ENCODE measurements at regions not wholly inside any gene's neighbourhood (a gene's known extent, or its start where the extent isn't known, plus 50 kb on each side); places are given as distances from the start of the nearest gene placed in this dataset.

DNA sequence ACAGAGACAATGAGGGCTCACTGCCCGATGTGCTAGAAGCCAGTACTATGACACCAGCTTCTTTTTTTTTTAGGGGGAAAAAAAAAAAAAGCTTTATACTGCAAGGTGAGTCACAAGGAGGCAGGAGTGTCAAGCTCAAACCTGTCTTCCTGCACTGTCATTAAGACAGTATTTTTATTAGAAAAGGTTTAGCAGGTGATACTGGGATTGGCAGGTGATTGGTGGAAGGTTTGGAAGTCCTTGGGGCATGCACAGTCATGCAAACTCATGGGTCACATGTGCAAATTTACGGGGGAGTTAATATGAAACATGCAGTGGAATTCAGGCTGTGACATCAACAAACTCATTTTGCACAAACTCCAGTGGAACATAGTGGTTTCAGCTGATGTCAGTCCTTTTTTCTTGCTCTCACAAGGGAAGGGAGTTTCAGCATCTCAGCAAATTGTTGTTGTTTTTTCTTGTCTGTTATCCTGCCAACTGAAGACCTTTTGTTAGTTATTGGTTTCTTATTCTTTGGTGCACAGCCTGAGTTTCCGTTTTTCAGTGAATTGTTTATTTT is 530.6 kb downstream of the ANKRD7 start:
- H3K4me2 ChIP-seq (ENCODE audit: low read length): no peak overlapping the region
- H3K9ac ChIP-seq (ENCODE audit: low read depth, low read length): no peak overlapping the region
- H3K4me3 ChIP-seq (ENCODE audit: low read length): no peak overlapping the region
- H3K36me3 ChIP-seq (ENCODE audit: insufficient read depth, low read length): no peaks in the 10 kb centered on the region
- no peaks in the 10 kb centered on the region for H3K27me3 ChIP-seq (ENCODE audit: control insufficient read depth, insufficient read depth, low read length)
- no peaks in the 10 kb centered on the region for H3K9me3 ChIP-seq (replicated peaks; ENCODE audit: low read length)
- H3K4me1 ChIP-seq (ENCODE audit: control insufficient read depth, insufficient read depth, low read length): no peaks in the 10 kb centered on the region

DNA sequence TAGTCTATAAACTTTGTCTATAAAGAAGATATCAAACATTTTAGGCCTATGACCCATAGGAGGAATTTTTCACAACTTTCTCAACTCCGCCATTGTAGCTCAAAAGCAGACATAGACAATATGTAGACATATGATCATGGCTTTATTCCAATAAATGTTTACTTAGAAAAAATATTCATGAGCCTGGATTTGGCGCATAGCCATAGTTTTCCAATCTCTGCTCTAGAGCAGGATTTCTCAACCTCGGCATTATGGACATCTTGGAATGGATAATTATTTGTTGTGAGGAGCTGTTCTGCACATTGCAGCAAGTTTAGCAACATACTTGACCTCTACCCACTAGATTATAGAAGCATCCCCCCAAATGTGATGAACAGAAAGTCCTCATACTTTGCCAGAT is 532.6 kb downstream of the ANKRD7 start:
- Histone ChIP-seq H3K4me1 (ENCODE audit: control insufficient read depth, insufficient read depth, low read length) (no peaks in the 10 kb centered on the region), H3K9me3 (replicated peaks; ENCODE audit: low read length) (no peaks in the 10 kb centered on the region), H3K4me2 (ENCODE audit: low read length) (no peak overlapping the region), H3K36me3 (ENCODE audit: insufficient read depth, low read length) (no peaks in the 10 kb centered on the region), H3K9ac (ENCODE audit: low read depth, low read length) (no peak overlapping the region), H3K27me3 (ENCODE audit: control insufficient read depth, insufficient read depth, low read length) (no peaks in the 10 kb centered on the region), H3K4me3 (ENCODE audit: low read length) (no peak overlapping the region)

DNA sequence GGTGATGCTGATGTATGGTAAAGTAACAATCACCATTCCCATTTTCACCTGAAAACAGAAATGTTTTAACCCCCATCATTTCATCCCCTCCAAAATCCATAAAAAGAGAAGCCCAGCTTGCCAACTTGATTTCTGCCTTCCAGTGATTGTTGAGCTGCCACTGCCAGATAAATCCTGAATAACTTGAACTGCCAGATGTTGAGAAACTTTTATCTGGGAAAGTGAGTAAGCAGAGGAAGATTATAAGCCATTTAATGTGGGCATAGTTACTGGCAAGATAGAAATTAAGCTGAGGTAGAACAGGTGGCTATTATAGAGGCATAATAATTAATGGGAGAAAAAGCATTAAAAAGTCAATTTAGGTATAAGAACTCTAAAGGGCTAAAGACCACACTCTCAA is 534.1 kb downstream of the ANKRD7 start:
- Histone ChIP-seq H3K4me3 (ENCODE audit: low read length) (no peak overlapping the region), H3K9me3 (replicated peaks; ENCODE audit: low read length) (no peaks in the 10 kb centered on the region), H3K4me1 (ENCODE audit: control insufficient read depth, insufficient read depth, low read length) (no peaks in the 10 kb centered on the region), H3K36me3 (ENCODE audit: insufficient read depth, low read length) (no peaks in the 10 kb centered on the region), H3K27me3 (ENCODE audit: control insufficient read depth, insufficient read depth, low read length) (no peaks in the 10 kb centered on the region), H3K9ac (ENCODE audit: low read depth, low read length) (no peak overlapping the region), H3K4me2 (ENCODE audit: low read length) (no peak overlapping the region)

DNA sequence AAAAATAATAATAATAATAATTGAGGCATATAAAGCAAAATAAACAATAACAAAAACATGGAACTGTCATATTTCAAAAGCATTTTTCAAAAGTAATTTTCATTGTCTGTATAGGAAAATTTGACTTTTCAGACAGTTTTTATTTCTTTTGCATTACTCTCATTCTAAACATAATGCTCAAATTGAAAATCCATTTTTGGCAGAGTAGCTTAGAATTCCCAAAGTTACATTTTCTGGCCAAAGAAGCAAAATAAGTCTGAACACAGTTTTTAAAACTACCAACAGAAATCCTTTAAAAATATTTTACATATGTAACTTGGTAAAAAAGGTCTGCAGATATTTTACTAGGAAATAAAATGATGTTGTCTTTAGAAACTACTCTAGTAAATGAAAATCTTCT is 535.4 kb downstream of the ANKRD7 start:
- Histone ChIP-seq H3K4me1 (ENCODE audit: control insufficient read depth, insufficient read depth, low read length) (no peaks in the 10 kb centered on the region), H3K9me3 (replicated peaks; ENCODE audit: low read length) (no peaks in the 10 kb centered on the region), H3K9ac (ENCODE audit: low read depth, low read length) (no peak overlapping the region), H3K36me3 (ENCODE audit: insufficient read depth, low read length) (no peaks in the 10 kb centered on the region), H3K4me3 (ENCODE audit: low read length) (no peak overlapping the region), H3K27me3 (ENCODE audit: control insufficient read depth, insufficient read depth, low read length) (no peaks in the 10 kb centered on the region), H3K4me2 (ENCODE audit: low read length) (no peak overlapping the region)

DNA sequence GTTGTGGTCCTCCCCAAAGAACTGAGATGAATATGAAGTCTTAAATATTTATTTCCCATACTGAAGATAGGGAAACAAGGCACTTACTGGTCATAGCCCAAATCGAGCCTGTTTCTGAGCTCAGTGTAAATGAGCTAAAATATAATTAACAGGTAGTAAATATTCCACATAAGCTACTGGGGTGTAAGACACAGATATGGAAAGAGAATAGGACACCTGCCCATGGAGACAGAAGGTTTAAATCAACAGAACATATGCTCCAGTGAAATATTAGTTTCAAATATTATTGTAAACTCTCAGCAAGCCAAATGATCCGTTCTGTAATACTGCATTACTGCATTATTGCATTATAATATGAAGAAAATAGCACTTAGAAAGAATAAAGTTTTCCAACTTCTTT is 537.9 kb downstream of the ANKRD7 start:
- Histone ChIP-seq H3K9ac (ENCODE audit: low read depth, low read length) (no peak overlapping the region), H3K4me3 (ENCODE audit: low read length) (no peak overlapping the region), H3K9me3 (replicated peaks; ENCODE audit: low read length) (no peaks in the 10 kb centered on the region), H3K4me2 (ENCODE audit: low read length) (no peak overlapping the region), H3K27me3 (ENCODE audit: control insufficient read depth, insufficient read depth, low read length) (no peaks in the 10 kb centered on the region), H3K4me1 (ENCODE audit: control insufficient read depth, insufficient read depth, low read length) (no peaks in the 10 kb centered on the region), H3K36me3 (ENCODE audit: insufficient read depth, low read length) (no peaks in the 10 kb centered on the region)

DNA sequence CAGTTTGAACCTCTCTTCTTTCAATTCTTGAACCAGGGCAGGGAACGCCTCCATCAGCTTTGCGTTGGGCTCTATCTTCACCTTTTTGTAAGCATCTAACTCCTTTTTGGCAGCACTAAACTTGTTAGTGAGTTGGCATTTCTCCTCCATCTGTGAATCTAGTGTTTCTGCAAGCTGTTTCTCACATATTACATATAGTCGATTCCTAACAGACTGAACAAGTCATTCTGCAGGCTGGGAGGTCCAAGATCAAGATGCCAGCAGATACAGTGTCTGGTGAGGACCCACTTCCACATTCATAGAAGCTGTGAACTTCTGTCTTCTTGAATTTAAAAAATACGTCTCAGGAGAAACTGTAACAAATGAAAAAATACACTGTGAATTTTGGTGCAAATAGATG is 539.7 kb downstream of the ANKRD7 start:
- H3K4me3 ChIP-seq (ENCODE audit: low read length): no peak overlapping the region
- no peaks in the 10 kb centered on the region for H3K27me3 ChIP-seq (ENCODE audit: control insufficient read depth, insufficient read depth, low read length)

DNA sequence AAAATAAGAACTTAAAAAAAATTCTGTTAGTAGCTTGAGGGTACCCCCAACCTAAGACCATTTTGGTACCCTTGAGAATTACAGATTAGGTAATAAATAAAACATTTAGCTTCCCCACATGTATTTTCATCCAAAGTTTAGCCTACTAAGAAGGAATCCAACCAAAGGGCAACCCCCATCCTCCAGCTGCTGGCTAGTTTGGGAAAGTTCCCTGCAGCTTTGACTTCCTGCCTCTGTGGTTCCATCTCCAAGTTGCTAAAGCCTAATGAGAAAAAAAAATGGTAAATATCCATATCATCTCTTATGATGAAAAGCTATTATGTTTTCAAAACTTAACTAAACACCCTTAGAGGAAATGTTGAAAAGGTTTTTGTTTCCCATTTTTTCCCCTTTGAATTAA is 547.2 kb downstream of the ANKRD7 start:
- Histone ChIP-seq H3K4me1 (ENCODE audit: control insufficient read depth, insufficient read depth, low read length) (no peaks in the 10 kb centered on the region), H3K9me3 (replicated peaks; ENCODE audit: low read length) (no peaks in the 10 kb centered on the region), H3K36me3 (ENCODE audit: insufficient read depth, low read length) (no peaks in the 10 kb centered on the region), H3K4me3 (ENCODE audit: low read length) (no peak overlapping the region), H3K9ac (ENCODE audit: low read depth, low read length) (no peak overlapping the region), H3K4me2 (ENCODE audit: low read length) (no peak overlapping the region), H3K27me3 (ENCODE audit: control insufficient read depth, insufficient read depth, low read length) (no peaks in the 10 kb centered on the region)

More for the DNA sequence above, 539.7 kb downstream of the ANKRD7 start:
- H3K9me3 ChIP-seq (replicated peaks; ENCODE audit: low read length): no peaks in the 10 kb centered on the region
- no peaks in the 10 kb centered on the region for H3K36me3 ChIP-seq (ENCODE audit: insufficient read depth, low read length)
- no peaks in the 10 kb centered on the region for H3K4me1 ChIP-seq (ENCODE audit: control insufficient read depth, insufficient read depth, low read length)
- H3K4me2 ChIP-seq (ENCODE audit: low read length): no peak overlapping the region
- H3K9ac ChIP-seq (ENCODE audit: low read depth, low read length): no peak overlapping the region

DNA sequence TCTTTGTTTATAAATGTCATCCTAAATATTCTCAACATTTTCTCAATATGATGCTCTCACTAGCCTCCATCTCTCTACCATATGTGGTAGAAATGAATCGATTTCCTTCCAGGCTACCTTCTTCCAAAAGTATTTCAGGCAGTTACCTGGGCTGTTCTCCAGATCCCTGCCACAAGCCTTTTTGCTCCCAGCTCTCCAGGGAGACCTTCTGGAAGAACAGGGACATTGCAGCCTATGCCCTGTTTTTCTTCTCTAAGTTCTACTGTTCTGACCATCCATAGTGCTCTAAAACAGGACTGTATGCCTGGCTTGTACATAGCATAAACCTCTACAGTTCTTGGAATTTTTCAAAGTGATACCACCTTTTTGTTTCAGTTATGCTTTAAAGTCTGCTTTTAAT is 552.8 kb downstream of the ANKRD7 start:
- Histone ChIP-seq H3K9me3 (replicated peaks; ENCODE audit: low read length) (no peaks in the 10 kb centered on the region), H3K4me1 (ENCODE audit: control insufficient read depth, insufficient read depth, low read length) (no peaks in the 10 kb centered on the region), H3K4me3 (ENCODE audit: low read length) (no peak overlapping the region), H3K9ac (ENCODE audit: low read depth, low read length) (no peak overlapping the region), H3K27me3 (ENCODE audit: control insufficient read depth, insufficient read depth, low read length) (no peaks in the 10 kb centered on the region), H3K4me2 (ENCODE audit: low read length) (no peak overlapping the region), H3K36me3 (ENCODE audit: insufficient read depth, low read length) (no peaks in the 10 kb centered on the region)

DNA sequence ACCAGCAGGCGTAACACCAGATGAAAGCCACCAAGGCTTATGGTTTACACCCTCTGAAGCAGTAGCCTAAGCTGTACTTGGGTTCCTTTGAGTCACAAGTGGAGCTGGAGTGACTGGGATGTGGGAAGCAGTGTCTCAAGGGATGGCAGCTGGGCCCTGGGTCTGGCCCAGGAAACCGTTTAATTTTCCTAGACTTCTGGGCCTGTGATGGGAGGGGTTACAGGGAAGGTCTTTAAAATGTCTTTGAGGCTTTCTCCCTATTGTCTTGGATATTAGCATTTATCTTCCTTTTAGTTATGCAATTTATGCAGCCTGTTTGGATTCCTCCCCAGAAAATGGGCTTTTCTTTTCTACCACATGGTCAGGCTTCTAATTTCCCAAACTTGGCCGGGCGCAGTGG is 568.2 kb downstream of the ANKRD7 start:
- Histone ChIP-seq H3K9me3 (replicated peaks; ENCODE audit: low read length) (no peaks in the 10 kb centered on the region), H3K27me3 (ENCODE audit: control insufficient read depth, insufficient read depth, low read length) (no peaks in the 10 kb centered on the region), H3K4me2 (ENCODE audit: low read length) (no peak overlapping the region), H3K4me1 (ENCODE audit: control insufficient read depth, insufficient read depth, low read length) (no peaks in the 10 kb centered on the region), H3K9ac (ENCODE audit: low read depth, low read length) (no peak overlapping the region), H3K36me3 (ENCODE audit: insufficient read depth, low read length) (no peaks in the 10 kb centered on the region), H3K4me3 (ENCODE audit: low read length) (no peak overlapping the region)

DNA sequence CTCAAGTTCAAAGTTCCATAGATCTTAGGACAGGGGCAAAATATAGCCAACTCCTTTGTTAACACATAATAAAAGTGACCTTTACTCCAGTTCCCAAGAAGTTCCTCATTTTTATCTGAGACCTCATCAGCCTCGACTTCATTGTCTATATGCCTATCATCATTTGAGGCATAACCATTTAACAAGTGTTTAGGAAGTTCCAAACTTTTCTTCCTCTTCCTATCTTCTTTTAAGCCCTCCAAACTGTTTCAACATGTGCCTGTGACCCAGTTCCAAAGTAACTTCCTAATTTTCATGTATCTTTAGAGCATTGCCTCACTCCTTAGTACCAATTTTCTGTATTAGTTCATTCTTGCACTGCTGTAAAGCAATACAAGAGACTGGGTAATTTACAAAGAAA is 569.1 kb downstream of the ANKRD7 start:
- no peak overlapping the region for H3K9ac ChIP-seq (ENCODE audit: low read depth, low read length)
- H3K36me3 ChIP-seq (ENCODE audit: insufficient read depth, low read length): no peaks in the 10 kb centered on the region
- H3K9me3 ChIP-seq (replicated peaks; ENCODE audit: low read length): no peaks in the 10 kb centered on the region
- no peak overlapping the region for H3K4me2 ChIP-seq (ENCODE audit: low read length)
- no peak overlapping the region for H3K4me3 ChIP-seq (ENCODE audit: low read length)
- H3K27me3 ChIP-seq (ENCODE audit: control insufficient read depth, insufficient read depth, low read length): no peaks in the 10 kb centered on the region
- H3K4me1 ChIP-seq (ENCODE audit: control insufficient read depth, insufficient read depth, low read length): no peaks in the 10 kb centered on the region

DNA sequence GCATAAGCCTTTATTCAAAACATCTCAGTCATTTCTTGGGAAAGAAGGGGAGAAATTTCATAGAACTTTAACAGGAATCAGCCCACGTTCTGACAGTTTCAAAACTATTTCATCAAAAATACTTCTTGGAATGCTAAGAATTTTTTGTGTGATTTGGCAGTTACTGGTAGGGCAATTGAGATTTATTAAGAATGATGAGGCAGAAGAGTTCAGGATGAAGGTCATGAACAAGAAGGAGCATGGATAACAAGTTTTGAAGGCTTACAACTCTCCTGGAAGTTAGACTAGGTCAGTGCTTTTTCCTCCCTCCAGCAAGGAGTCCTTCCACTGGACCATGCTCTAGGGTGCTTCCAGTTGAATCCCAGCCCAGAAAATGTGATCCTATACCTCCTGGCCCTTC is 569.9 kb downstream of the ANKRD7 start:
- Histone ChIP-seq H3K4me1 (ENCODE audit: control insufficient read depth, insufficient read depth, low read length) (no peaks in the 10 kb centered on the region), H3K27me3 (ENCODE audit: control insufficient read depth, insufficient read depth, low read length) (no peaks in the 10 kb centered on the region), H3K4me2 (ENCODE audit: low read length) (no peak overlapping the region), H3K9ac (ENCODE audit: low read depth, low read length) (no peak overlapping the region), H3K9me3 (replicated peaks; ENCODE audit: low read length) (no peaks in the 10 kb centered on the region), H3K4me3 (ENCODE audit: low read length) (no peak overlapping the region), H3K36me3 (ENCODE audit: insufficient read depth, low read length) (no peaks in the 10 kb centered on the region)

DNA sequence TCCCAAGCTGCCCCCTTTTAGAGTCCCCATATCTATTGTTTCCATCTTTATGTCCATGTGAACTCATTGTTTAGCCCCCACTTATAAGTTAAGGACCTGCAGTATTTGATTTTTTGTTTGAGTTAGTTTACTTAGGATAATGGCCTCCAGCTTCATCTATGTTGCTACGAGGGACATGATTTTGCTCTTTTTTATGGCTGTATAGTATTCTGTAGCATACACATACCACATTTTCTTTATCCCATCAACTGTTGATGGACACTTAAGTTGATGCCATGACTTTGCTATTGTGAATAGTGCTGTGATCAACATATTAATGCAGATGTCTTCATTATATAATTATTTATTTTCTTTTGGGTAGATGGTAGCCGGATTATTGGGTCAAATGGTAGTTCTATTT is 576.9 kb downstream of the ANKRD7 start:
- Histone ChIP-seq H3K27me3 (ENCODE audit: control insufficient read depth, insufficient read depth, low read length) (no peaks in the 10 kb centered on the region), H3K4me2 (ENCODE audit: low read length) (no peak overlapping the region), H3K9ac (ENCODE audit: low read depth, low read length) (no peak overlapping the region)

More for the DNA sequence above, 576.9 kb downstream of the ANKRD7 start:
- H3K4me3 ChIP-seq (ENCODE audit: low read length): no peak overlapping the region
- H3K9me3 ChIP-seq (replicated peaks; ENCODE audit: low read length): no peaks in the 10 kb centered on the region
- H3K36me3 ChIP-seq (ENCODE audit: insufficient read depth, low read length): no peaks in the 10 kb centered on the region
- H3K4me1 ChIP-seq (ENCODE audit: control insufficient read depth, insufficient read depth, low read length): no peaks in the 10 kb centered on the region
